ENCODE measurements at regions not wholly inside any gene's neighbourhood (a gene's known extent, or its start where the extent isn't known, plus 50 kb on each side); places are given as distances from the start of the nearest gene placed in this dataset.

DNA sequence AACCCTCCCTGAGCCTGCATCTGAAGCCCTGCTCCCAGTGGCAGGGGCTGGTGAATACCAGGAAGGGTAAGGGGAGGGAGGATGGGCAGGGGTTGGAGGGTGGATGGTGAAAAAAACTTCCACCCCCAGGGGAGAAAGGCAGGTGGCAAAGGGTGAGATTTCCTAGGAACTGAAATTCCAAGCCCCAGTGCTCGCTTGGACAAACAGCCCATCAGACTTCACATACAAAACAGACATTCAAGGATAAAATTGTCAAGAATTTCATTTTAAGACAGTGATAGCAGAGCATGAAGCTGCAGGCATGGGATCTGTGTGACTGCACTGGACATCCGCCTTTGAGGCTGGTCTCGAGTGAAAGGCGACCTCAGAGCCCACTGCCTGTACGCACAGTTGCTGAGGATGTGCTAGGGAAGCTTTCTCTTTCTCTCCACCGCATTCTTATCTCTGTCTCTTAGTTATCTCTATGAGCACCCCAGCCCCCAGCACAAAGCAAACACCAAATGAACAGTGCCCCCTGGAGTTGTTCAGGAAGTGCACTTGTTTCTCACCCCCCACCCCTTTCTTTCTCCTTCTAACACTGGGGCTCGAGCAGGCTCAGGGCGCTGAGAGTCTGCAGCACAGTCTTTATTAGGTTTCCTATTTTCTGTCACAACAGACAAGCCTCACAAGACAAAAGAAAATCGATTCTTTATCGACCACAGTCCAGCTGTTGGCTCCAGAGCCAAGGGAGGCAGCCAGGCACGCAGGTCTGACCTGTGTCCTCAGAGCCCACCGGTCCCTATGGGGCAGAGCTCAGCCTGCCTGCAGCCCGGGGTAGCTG is 237.3 kb upstream of the NCAM1 start:
- Histone ChIP-seq H3K4me1 (no peaks in the 10 kb centered on the region), H3K27me3 (peaks cover 9% of the 10 kb centered on the region), H3K36me3 (no peaks in the 10 kb centered on the region), H3K9me3 (no peaks in the 10 kb centered on the region), H3K27ac (no peak overlapping the region), H3K4me3 (no peak overlapping the region)
- TF ChIP-seq POLR2A (IDR thresholded peaks at IDR 0.05) (no peak), EP300 (IDR thresholded peaks at IDR 0.05) (no peak), POLR2AphosphoS5 (IDR thresholded peaks at IDR 0.05) (no peak)
- TF ChIP-seq, protein P1, sequence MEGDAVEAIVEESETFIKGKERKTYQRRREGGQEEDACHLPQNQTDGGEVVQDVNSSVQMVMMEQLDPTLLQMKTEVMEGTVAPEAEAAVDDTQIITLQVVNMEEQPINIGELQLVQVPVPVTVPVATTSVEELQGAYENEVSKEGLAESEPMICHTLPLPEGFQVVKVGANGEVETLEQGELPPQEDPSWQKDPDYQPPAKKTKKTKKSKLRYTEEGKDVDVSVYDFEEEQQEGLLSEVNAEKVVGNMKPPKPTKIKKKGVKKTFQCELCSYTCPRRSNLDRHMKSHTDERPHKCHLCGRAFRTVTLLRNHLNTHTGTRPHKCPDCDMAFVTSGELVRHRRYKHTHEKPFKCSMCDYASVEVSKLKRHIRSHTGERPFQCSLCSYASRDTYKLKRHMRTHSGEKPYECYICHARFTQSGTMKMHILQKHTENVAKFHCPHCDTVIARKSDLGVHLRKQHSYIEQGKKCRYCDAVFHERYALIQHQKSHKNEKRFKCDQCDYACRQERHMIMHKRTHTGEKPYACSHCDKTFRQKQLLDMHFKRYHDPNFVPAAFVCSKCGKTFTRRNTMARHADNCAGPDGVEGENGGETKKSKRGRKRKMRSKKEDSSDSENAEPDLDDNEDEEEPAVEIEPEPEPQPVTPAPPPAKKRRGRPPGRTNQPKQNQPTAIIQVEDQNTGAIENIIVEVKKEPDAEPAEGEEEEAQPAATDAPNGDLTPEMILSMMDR (IDR thresholded peaks at IDR 0.05), result no peak
- no peak for ATAC-seq
- 67 to 77% methylated on average over 5 to 6 of the region's 13 CpGs for WGBS, 2 donors (ENCODE audit: low coverage in 1 of 2)

DNA sequence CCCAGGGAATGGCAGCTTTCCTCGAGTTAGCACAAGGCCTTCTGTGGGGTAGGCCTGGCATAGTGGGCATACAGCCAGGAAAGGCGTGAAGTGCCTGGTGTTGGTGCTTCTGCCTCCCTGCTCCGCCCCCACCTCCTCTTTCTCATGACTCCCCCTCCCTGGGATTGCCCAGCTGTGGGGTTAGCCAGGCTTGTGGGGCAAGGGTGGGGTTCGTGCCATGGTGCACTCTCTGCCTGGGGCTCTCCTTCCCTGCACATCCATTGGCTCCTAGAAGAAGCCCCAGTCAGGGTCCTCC is 236.8 kb upstream of the NCAM1 start:
- Histone ChIP-seq H3K27ac (no peak overlapping the region), H3K27me3 (peaks cover 9% of the 10 kb centered on the region), H3K4me1 (no peaks in the 10 kb centered on the region), H3K9me3 (no peaks in the 10 kb centered on the region), H3K36me3 (no peaks in the 10 kb centered on the region), H3K4me3 (no peak overlapping the region)
- no peak for ATAC-seq
- no peak for TF ChIP-seq POLR2A (IDR thresholded peaks at IDR 0.05)
- TF ChIP-seq POLR2AphosphoS5 (IDR thresholded peaks at IDR 0.05), result no peak
- TF ChIP-seq, protein P1 (IDR thresholded peaks at IDR 0.05), result no peak
- no peak for TF ChIP-seq EP300 (IDR thresholded peaks at IDR 0.05)
- WGBS, 2 donors (ENCODE audit: low coverage in 1 of 2), result no CpG with 5 or more reads among the region's 4 CpGs

DNA sequence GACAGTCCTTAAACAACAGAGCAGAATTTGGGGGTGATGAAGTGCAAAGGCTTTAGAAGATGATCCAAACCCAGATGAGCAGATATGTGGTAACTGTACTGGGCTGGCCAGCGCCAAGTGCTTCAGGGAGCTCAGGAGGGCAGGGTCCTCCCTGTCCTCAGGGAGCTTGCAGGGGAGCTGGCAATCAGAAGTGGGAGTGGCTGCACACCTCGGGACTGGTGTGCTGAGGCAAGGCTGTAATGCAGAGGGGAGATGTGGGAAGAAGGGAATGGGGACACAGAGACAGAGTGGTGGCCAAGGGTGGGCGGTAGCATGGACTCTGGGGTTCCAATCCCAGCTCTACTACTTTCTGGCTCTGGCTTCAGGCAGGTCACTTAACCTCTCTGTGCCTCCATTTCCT is 235.6 kb upstream of the NCAM1 start:
- no peak overlapping the region for H3K4me3 ChIP-seq
- no peak for ATAC-seq
- H3K27me3 ChIP-seq, result peaks cover 9% of the 10 kb centered on the region
- 63 to 73% methylated on average over 3 of the region's 3 CpGs for WGBS, 2 donors (ENCODE audit: low coverage in 1 of 2)
- H3K36me3 ChIP-seq, result no peaks in the 10 kb centered on the region
- no peaks in the 10 kb centered on the region for H3K4me1 ChIP-seq
- TF ChIP-seq EP300 (IDR thresholded peaks at IDR 0.05) (no peak), POLR2A (IDR thresholded peaks at IDR 0.05) (no peak), POLR2AphosphoS5 (IDR thresholded peaks at IDR 0.05) (no peak)
- TF ChIP-seq, protein P1 (IDR thresholded peaks at IDR 0.05), result no peak
- no peak overlapping the region for H3K27ac ChIP-seq
- H3K9me3 ChIP-seq, result no peaks in the 10 kb centered on the region

DNA sequence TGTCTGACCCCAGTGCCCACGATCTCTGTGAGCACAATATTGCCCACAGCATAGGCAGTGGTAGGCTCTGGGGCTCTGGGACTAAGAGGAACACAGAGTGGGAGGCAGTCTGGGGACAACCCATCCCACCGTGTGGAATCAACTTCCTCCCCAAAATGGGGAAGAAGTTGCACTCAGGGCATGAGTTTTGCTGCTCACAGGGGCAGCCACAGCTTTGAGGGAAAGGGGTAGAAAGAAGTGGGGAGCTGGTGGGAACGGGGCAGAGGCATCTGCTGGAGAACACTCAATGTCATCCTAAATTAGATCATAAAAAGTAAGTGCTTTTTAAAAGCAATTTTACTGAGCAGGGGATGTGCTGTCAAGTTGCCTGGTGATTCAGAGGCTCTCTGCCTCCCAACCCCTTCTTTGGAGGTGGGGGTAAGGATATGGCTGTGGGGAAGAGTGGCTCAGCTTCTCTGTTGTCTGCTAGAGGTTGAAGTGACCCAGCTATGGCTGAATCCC is 233.8 kb upstream of the NCAM1 start:
- no peaks in the 10 kb centered on the region for H3K9me3 ChIP-seq
- peaks cover 9% of the 10 kb centered on the region for H3K27me3 ChIP-seq
- TF ChIP-seq EP300 (IDR thresholded peaks at IDR 0.05), result no peak
- TF ChIP-seq POLR2A (IDR thresholded peaks at IDR 0.05), result no peak
- TF ChIP-seq, protein P1 (IDR thresholded peaks at IDR 0.05), result no peak
- TF ChIP-seq POLR2AphosphoS5 (IDR thresholded peaks at IDR 0.05), result no peak
- WGBS, 2 donors (ENCODE audit: low coverage in 1 of 2), result 17 to 20% methylated on average over 1 to 2 of the region's 3 CpGs
- no peaks in the 10 kb centered on the region for H3K4me1 ChIP-seq
- ATAC-seq, result no peak
- H3K4me3 ChIP-seq, result no peak overlapping the region
- H3K27ac ChIP-seq, result no peak overlapping the region
- H3K36me3 ChIP-seq, result no peaks in the 10 kb centered on the region

DNA sequence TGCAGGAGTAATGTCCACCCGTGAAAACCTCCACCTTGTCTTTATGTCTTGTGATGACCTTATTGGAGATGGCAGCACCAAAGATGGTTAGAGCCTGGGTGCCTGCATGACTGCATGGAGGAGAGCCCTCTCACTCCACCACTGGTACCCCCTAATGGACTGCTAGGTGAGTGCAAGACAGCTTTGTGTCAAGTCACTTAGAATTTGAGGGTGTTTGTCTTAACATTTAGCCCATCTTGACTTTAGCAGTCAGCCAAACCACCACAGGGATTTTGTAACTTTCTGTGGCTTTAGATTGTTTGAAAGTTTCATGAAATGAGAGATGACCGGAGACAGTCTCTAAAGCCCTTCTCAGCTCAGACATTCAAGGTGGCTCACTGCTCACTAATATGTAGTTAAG is 232.9 kb upstream of the NCAM1 start:
- ATAC-seq, result no peak
- Histone ChIP-seq H3K4me3 (no peak overlapping the region), H3K36me3 (no peaks in the 10 kb centered on the region), H3K27ac (no peak overlapping the region), H3K27me3 (peaks cover 7% of the 10 kb centered on the region), H3K4me1 (no peaks in the 10 kb centered on the region), H3K9me3 (no peaks in the 10 kb centered on the region)
- TF ChIP-seq POLR2AphosphoS5 (IDR thresholded peaks at IDR 0.05) (no peak), POLR2A (IDR thresholded peaks at IDR 0.05) (no peak), EP300 (IDR thresholded peaks at IDR 0.05) (no peak)
- TF ChIP-seq, protein P1 (IDR thresholded peaks at IDR 0.05), result no peak
- WGBS, 2 donors (ENCODE audit: low coverage in 1 of 2), result 92 to 94% methylated on average over 2 of the region's 2 CpGs
